Lower lobe of right lung (tissue), 2 donors: ENCODE measurements at regions not wholly inside any gene's neighbourhood (a gene's known extent, or its start where the extent isn't known, plus 50 kb on each side); places are given as distances from the start of the nearest gene placed in this dataset.

ENCODE experiments used
- ATAC-seq, 2 donors: fragments of 200-7000 bp; cut with Tn5 transposase; one replicate each; pipeline ENCODE4 v1.9.1; 2020 to 2022; ENCODE audit warnings: mild to moderate bottlenecking in 2 of 2, moderate library complexity in 2 of 2
- DNase-seq: peaks from one replicate; pipeline ENCODE4 v3.0.0-alpha.2; 2020
- H3K27ac ChIP-seq: fragments of 200-600 bp; one replicate; pipeline ENCODE4 v1.8.0; 2022
- H3K27me3 ChIP-seq: fragments of 200-600 bp; one replicate; pipeline ENCODE4 v1.8.0; 2022; ENCODE audit warnings: low read depth
- H3K36me3 ChIP-seq: fragments of 200-600 bp; one replicate; pipeline ENCODE4 v1.8.0; 2022; ENCODE audit warnings: mild to moderate bottlenecking
- H3K4me1 ChIP-seq: fragments of 200-600 bp; one replicate; pipeline ENCODE4 v1.8.0; 2022
- H3K4me3 ChIP-seq: fragments of 200-600 bp; one replicate; pipeline ENCODE4 v1.8.0; 2022; ENCODE audit warnings: mild to moderate bottlenecking
- H3K9me3 ChIP-seq: fragments of 200-600 bp; one replicate; pipeline ENCODE4 v1.8.0; 2022
- CTCF ChIP-seq: fragments of 200-600 bp; IDR thresholded peaks from one replicate; pipeline ENCODE4 v1.8.0; 2022; ENCODE audit warnings: antibody characterized with exemption, mild to moderate bottlenecking
- intact Hi-C: fragments of 100-400 bp; cut with DNase I; formaldehyde crosslinking; loops from one replicate; pipeline ENCODE4 v1.11.0; 2022
- donor health status: DM: no; HTN: yes; CAD: no; lungs with severe emphysema.

GRCh38 chr3:64400706-64401105 is 175.4 kb upstream of the PRICKLE2 start:
- Histone ChIP-seq H3K27ac (no peak overlapping the region), H3K9me3 (no peaks in the 10 kb centered on the region), H3K4me3 (no peak overlapping the region), H3K36me3 (no peaks in the 10 kb centered on the region), H3K4me1 (peaks cover 15% of the 10 kb centered on the region), H3K27me3 (no peaks in the 10 kb centered on the region)
- intact Hi-C loops, result no loop called here
- ATAC-seq (no peak), DNase-seq (no peak)
- no peak for TF ChIP-seq CTCF

- peak; percentile 73 for TF ChIP-seq CTCF
- Histone ChIP-seq H3K27me3 (no peaks in the 10 kb centered on the region), H3K9me3 (no peaks in the 10 kb centered on the region), H3K27ac (no peak overlapping the region), H3K36me3 (no peaks in the 10 kb centered on the region), H3K4me3 (no peak overlapping the region), H3K4me1 (peaks cover 4% of the 10 kb centered on the region)
- intact Hi-C loops, result loop anchor here (5.0 kb wide), 1 partner anchor 367 kb away; no protein-coding TSS in a partner anchor
- peak; percentile 65 to 81 for ATAC-seq
- no peak for DNase-seq
These were observed 174.0 kb upstream of the PRICKLE2 start for GRCh38 chr3:64399205-64399800.

- Histone ChIP-seq H3K9me3 (no peaks in the 10 kb centered on the region), H3K27me3 (no peaks in the 10 kb centered on the region), H3K4me3 (no peak overlapping the region), H3K4me1 (peaks cover 4% of the 10 kb centered on the region), H3K36me3 (no peaks in the 10 kb centered on the region), H3K27ac (no peak overlapping the region)
- intact Hi-C loops, result loop anchor here (5.0 kb wide), 1 partner anchor 366 kb away; no protein-coding TSS in a partner anchor
- no peak for ATAC-seq
- DNase-seq, result no peak
- TF ChIP-seq CTCF, result no peak
These were observed 173.2 kb upstream of the PRICKLE2 start for GRCh38 chr3:64398476-64398875.

- Histone ChIP-seq H3K27ac (no peak overlapping the region), H3K9me3 (no peaks in the 10 kb centered on the region), H3K4me3 (no peak overlapping the region), H3K27me3 (no peaks in the 10 kb centered on the region), H3K4me1 (peaks cover 4% of the 10 kb centered on the region), H3K36me3 (no peaks in the 10 kb centered on the region)
- DNase-seq (no peak), ATAC-seq (no peak)
- intact Hi-C loops, result loop anchor here (5.0 kb wide), 1 partner anchor 366 kb away; no protein-coding TSS in a partner anchor
- TF ChIP-seq CTCF, result no peak
These were observed 172.7 kb upstream of the PRICKLE2 start for GRCh38 chr3:64398006-64398405.

- no peak overlapping the region for H3K27ac ChIP-seq
- H3K4me3 ChIP-seq, result no peak overlapping the region
- intact Hi-C loops, result loop anchor here (5.0 kb wide), 1 partner anchor 365 kb away; no protein-coding TSS in a partner anchor
These were observed 172.3 kb upstream of the PRICKLE2 start for GRCh38 chr3:64397573-64397972.

More at GRCh38 chr3:64397573-64397972, 172.3 kb upstream of the PRICKLE2 start:
- DNase-seq, result no peak
- TF ChIP-seq CTCF, result no peak
- Histone ChIP-seq H3K36me3 (no peaks in the 10 kb centered on the region), H3K9me3 (no peaks in the 10 kb centered on the region), H3K27me3 (no peaks in the 10 kb centered on the region), H3K4me1 (peaks cover 4% of the 10 kb centered on the region)
- ATAC-seq, result no peak
